GDM1 (cell line): ENCODE measurements at regions not wholly inside any gene's neighbourhood (a gene's known extent, or its start where the extent isn't known, plus 50 kb on each side); places are given as distances from the start of the nearest gene placed in this dataset.
"Not testable (repeated sequence)": the region's sequence is repeated elsewhere in the genome, so short reads cannot be mapped to it uniquely, and the experiment has no call there.

Source experiments
- DNase-seq: peaks from one replicate; lab custom pipeline; 2025; lab: John Stamatoyannopoulos, UW

GRCh38 chr7:49100908-49101740, 176.8 kb downstream of the CDC14C start:
- not testable (repeated sequence) for DNase-seq

DNA sequence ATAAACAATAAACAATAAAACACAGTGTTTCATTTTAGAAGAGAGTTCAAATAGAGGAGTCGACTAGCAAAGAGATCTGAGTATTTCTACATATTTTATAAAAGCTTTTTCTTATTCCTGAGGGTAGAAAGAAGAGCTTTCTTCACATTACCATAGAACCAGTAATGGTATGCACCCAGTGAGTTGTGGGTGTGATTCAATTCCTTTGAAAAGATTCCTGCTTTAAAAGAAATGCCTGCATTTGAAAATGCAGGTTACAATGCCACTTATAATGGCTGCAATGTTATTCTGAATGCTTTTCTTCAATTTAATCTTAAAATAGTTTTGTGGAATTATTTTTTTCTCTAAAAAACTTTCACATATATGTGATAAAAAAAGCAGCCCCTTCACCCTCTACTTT, 178.1 kb downstream of the CDC14C start:
- DNase-seq = no peak

GRCh38 chr7:49111706-49112105, 187.4 kb downstream of the CDC14C start:
- DNase-seq = no peak

DNA sequence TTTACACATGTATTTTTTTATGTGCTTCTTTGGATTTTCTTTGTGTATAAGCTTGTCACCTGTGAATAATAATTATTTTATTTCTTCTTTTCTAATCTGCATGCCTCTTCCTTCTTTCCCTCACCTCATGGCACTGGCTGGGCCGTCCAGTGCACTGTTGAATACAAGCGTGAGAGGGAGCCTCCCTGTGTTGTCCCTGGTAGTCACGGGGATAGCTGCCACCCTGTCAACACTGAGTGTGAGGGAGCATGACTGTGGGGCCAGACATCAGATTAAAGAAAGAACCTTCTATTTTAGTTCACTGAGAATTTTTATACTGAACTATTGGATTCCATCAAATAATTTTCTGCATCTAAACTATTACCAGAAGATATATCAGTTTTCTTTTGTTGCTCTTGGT, 187.9 kb downstream of the CDC14C start:
- no peak for DNase-seq

DNA sequence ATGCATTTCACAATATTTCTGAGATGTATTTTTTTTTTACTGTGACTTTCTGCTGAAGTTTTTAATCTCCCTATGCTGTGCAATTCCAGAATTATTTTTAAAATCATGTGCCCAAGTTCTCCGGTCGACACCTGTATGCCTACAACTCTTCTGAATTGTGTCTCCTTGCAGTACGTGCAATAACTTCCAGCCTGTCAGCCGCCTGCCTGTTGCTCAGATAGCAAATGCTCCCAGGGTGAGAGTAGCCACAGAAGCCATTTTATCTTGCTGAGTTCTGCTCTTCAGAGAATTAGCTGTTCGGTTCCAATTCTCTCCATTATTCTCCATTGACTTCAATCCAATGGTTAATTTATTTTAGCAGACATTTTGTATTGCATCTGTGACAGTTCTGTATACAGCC, 188.3 kb downstream of the CDC14C start:
- no peak for DNase-seq

GRCh38 chr7:49119706-49120105, 195.4 kb downstream of the CDC14C start:
- no peak for DNase-seq

DNA sequence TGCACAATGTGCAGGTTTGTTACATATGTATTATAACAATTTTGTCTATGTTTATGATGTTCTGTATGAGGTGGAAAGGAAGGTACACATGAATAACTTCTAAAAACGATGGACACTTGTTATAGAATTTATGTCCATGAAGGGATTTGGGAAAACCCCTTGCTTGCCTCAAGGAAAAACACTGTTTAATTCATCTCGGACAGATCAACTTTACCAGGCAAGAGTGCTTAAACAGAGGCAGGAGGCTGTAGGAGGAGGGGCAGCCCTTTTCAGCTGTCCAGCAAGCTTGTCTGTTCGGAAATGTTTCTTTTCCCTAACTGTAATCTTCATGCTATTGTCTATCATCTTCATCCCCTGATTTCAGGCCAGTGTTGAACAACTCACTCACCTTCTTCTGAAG, 200.9 kb downstream of the CDC14C start:
- no peak for DNase-seq

DNA sequence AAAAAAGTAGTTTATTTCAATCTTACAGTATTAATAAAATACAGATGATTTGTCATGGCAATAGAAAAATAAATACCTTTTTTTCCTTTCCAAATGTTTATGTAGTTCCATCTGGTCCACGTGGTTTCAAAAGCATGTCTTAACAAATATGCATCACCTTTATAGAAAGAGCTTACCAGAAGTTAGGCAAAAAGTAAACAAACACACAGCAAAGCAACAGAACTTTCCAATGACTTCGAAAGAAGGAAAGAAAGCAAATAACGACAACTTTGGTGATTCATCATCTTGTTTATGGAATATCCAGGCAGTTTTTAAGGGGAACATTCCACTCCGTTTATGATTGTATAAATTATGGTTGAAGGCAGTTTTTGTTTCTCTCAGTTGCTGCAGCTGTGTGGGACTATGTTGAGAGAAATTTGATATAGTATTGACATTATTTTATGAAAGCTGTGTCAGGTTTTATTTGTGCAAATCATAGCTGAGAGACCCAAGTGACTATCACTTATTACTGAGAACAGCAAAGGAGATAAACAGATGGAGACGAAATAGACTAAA, 203.1 kb downstream of the CDC14C start:
- DNase-seq = no peak

- DNase-seq = no peak
These were observed 213.6 kb downstream of the CDC14C start for GRCh38 chr7:49137978-49138377.

- no peak for DNase-seq
These were observed 226.1 kb downstream of the CDC14C start for GRCh38 chr7:49150486-49150885.

DNA sequence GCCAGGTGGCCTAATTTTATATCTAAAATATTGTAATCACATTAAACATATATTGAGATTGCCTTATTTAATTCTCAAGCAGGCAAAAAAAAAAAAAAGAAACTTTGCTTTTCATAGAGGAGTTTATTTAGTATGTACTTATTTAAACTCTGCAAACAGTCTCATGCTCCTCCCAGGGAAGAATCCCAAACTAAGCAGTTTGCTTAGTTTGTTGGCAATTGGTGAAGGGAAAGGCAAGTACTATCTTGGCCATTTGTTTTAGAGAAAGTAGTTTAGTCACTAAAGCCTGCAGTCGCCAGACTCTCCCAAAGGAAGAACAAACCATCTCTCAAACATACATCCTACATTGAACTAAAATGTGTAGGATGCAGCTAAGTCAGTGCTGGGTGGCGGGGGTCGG, 226.8 kb downstream of the CDC14C start:
- DNase-seq = no peak

GRCh38 chr7:49158321-49158720, 234.0 kb downstream of the CDC14C start:
- no peak for DNase-seq

DNA sequence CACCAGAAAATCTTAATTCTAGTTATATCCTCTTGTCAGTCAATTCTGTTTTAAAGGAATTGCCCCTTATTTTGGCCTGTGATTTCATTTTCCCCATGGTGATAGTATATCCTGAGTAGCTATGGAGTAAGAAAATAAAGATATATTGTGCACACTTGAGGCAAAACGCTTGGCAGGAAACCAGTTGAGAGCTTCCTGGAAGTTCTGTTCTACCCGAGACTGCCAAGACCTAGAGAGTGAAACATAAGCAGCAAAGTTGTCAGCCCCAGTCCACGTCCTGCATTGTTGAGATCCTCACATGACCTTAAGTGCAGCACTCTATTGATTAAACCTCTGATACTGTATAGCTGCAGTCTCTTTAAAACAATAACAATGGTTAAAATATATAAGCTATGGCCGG, 235.2 kb downstream of the CDC14C start:
- DNase-seq = no peak

DNA sequence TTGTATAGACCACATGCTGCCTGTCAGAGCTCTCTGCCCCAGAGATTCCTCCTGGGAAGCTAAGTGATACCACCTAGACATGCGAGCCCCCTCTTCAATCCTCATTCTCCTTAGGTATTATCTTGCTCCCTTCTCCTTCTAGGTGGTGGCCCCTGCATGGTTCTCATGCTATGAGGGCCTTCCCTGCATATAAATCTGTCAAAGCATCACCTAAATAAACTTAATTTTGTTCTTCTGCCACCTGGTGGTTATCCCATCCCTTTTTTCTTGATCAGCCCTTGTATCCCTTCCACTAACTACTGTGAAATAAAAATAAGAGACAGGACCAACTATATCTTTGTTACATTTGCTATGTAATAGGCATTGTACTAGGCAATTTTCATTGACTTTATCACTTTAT, 242.1 kb downstream of the CDC14C start:
- DNase-seq = no peak

DNA sequence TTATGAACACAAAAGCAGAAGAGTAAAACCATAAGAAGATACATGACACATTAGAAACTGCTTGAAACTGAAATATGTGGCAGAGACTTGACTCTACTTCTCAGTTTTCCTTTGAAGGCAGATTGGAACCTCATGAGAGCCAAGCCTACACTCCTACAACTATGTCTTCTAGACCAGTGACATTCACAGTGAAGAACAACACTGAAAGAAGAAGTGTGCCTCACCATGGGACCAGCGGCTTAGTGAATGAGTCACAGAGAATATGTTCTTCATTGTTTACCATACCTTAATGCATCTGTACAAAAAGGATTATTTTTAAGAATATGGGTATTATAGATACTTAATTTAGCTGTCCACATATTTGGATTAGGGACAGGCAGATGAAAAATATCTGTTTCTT, 248.3 kb downstream of the CDC14C start:
- DNase-seq = no peak

DNA sequence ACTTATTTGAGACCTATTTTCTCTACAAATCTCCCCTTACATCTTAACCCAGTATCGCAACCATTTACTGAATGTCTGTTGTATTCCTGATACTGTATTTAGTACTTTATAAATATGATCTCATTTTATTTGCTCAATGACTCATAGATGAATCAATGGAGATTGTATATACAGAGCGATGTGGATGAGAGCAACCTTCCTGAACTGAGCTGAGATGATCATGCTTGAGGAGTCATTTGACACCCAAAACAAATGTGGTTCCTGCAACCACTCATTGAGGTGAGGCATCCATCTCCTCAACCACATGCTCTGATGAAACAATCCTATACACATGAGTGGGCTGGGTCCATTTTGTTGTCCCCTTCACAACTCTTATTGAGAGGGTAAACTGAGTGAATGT, 250.0 kb downstream of the CDC14C start:
- no peak for DNase-seq

- no peak for DNase-seq
These were observed 263.4 kb downstream of the CDC14C start for GRCh38 chr7:49187543-49188268.

- no peak for DNase-seq
These were observed 304.2 kb downstream of the CDC14C start for GRCh38 chr7:49228426-49229098.

DNA sequence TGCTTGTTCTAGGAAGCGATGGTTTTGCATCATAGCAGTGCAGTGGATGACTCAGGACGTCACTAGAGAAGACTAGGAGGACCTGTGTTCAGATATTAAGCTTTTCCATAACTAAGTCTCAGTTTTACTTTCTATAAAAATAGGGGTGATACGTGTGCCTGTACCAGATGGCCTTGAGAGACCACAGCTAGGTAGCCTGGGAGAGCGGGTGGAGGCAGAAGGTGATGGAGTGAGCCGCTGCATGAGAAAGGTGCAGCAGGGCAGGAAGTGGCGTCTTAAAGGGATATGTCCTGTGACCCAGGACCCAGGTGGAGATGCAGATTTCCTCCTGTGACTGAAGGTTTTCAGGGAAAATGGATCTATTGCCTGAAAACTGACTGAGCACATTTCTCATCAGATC, 304.9 kb downstream of the CDC14C start:
- no peak for DNase-seq

GRCh38 chr7:49243521-49243920, 319.2 kb downstream of the CDC14C start:
- no peak for DNase-seq

DNA sequence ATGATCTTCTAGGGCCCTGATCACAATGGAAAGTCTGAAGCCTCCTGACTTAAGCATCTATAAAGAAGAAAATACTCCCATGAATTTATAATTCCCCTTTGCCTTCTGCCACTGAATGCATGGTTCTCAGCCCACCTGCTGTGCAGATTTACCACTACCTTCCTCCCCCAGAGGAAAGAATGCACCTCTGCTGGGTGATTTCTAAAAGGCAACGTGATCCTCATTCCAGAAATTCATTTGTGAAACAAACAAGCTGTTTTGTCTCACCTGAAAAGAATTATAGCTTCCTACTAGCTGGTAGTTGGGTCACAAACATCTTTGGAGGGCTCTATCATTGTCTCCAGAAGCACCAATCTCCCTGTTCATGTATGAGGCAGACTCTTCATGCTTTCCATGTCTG, 320.2 kb downstream of the CDC14C start:
- DNase-seq = no peak

- DNase-seq = no peak
These were observed 320.7 kb downstream of the CDC14C start for GRCh38 chr7:49245062-49245461.

GRCh38 chr7:49247759-49248158, 323.4 kb downstream of the CDC14C start:
- no peak for DNase-seq
